PFSK-1 (cell line): ENCODE measurements at regions not wholly inside any gene's neighbourhood (a gene's known extent, or its start where the extent isn't known, plus 50 kb on each side); places are given as distances from the start of the nearest gene placed in this dataset.

Experiments
- FOXP2 ChIP-seq: optimal IDR thresholded peaks from 2 replicates; pipeline ENCODE3; 2011; ENCODE audit warnings: borderline replicate concordance, control low read depth, inconsistent platforms; ENCODE audit not compliant: insufficient read depth; ENCODE audit errors: extremely low read length, extremely low read depth
- POLR2AphosphoS5 ChIP-seq: IDR thresholded peaks from 2 replicates; pipeline ENCODE4 v1.6.1; 2012; ENCODE audit warnings: low read depth, mild to moderate bottlenecking, control low read depth, low read length, moderate library complexity
- SIN3A ChIP-seq: IDR thresholded peaks from 2 replicates; pipeline ENCODE4 v1.6.1; 2012; ENCODE audit warnings: mild to moderate bottlenecking, low read length, moderate library complexity, borderline replicate concordance; ENCODE audit not compliant: insufficient read depth
- TAF1 ChIP-seq: IDR thresholded peaks from 2 replicates; pipeline ENCODE4 v1.6.1; 2012; ENCODE audit warnings: low read length, control low read depth, borderline replicate concordance; ENCODE audit not compliant: insufficient read depth
- TF ChIP-seq, protein P1 (sequence below), 2 experiments: IDR thresholded peaks; 2 replicates each; pipeline versions ENCODE4 v1.6.1 to v1.8.0; 2011 to 2012; ENCODE audit warnings: low read depth in 2 of 2, low read length in 2 of 2, control low read depth in 1 of 2, inconsistent platforms in 1 of 2, mild to moderate bottlenecking in 1 of 2, moderate library complexity in 1 of 2; ENCODE audit not compliant: insufficient read depth in 1 of 2

DNA sequence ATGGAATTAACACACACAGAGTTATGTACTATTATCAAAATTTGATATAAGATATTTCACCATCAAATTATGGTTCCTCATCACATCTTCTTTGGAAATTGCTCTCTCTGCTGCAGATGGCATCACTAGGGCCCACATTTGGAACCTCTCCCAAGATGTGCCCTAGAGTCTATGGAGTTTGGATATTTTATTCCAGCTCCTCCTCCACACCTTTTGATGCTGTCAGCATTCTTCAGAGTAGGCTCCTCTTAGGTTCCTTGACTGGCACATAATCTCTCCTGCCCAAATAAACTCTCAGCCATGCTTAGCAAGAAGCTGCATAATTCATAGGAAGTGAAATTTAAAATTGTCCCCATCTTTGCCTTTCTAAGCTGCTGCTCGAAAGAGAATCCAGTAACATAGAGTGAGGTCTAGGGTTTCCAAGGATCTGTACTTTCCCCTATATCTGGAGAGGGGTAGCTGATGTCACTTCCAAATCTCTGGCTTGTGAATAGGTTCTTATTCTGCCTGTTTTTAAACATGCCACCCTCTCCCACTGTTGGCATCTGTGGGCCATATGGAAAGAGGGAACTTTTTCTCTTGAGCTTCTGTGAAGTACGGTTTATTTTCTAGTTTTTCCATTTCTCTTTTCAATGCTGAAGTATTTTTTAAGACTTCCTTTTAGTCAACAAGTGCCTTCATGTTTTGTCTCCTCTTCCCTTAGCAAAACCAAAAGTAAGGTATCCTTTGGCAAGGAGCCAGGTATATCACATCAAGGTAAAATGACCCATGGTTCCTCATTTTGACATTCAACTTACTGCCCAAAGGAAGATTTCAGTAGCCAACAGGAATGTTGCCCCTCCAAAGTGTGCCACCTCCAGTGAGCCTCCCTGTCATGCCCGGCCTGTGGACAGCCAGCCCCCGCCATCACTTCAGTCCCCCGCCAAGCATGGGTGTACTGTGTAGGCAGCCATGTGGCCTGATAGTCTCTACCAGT is 75.3 kb upstream of the C2CD4B start:
- TF ChIP-seq TAF1 (no peak), POLR2AphosphoS5 (no peak), SIN3A (no peak), FOXP2 (no peak)
- TF ChIP-seq, protein P1, sequence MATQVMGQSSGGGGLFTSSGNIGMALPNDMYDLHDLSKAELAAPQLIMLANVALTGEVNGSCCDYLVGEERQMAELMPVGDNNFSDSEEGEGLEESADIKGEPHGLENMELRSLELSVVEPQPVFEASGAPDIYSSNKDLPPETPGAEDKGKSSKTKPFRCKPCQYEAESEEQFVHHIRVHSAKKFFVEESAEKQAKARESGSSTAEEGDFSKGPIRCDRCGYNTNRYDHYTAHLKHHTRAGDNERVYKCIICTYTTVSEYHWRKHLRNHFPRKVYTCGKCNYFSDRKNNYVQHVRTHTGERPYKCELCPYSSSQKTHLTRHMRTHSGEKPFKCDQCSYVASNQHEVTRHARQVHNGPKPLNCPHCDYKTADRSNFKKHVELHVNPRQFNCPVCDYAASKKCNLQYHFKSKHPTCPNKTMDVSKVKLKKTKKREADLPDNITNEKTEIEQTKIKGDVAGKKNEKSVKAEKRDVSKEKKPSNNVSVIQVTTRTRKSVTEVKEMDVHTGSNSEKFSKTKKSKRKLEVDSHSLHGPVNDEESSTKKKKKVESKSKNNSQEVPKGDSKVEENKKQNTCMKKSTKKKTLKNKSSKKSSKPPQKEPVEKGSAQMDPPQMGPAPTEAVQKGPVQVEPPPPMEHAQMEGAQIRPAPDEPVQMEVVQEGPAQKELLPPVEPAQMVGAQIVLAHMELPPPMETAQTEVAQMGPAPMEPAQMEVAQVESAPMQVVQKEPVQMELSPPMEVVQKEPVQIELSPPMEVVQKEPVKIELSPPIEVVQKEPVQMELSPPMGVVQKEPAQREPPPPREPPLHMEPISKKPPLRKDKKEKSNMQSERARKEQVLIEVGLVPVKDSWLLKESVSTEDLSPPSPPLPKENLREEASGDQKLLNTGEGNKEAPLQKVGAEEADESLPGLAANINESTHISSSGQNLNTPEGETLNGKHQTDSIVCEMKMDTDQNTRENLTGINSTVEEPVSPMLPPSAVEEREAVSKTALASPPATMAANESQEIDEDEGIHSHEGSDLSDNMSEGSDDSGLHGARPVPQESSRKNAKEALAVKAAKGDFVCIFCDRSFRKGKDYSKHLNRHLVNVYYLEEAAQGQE (IDR thresholded peaks at IDR 0.05; ENCODE audit: insufficient read depth in 1 of 2, low read depth in 2 of 2, low read length in 2 of 2): no peak
